ENCODE measurements at regions not wholly inside any gene's neighbourhood (a gene's known extent, or its start where the extent isn't known, plus 50 kb on each side); places are given as distances from the start of the nearest gene placed in this dataset.

DNA sequence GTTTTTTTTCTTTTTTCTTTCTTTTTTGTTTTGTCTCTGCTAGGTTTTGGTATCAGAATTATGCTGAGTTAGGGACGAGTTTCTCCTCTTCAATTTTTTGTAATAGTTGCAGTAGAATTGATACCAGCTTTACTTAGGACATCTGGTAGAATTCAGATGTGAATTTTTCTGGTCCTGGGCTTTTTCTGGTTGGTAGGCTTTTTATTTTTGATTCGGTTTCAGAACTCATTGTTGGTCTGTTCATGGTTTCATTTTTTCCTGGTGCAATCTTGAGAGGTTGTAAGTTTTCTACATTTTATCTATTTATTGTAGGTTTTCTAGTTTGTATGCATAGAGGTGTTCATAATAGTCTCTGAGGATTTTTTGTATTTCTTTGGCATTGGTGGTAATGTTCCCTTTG lies 498.1 kb upstream of the CPEB2 start:
- no peak for DNase-seq

- DNase-seq, result no peak
Measured at GRCh38 chr4:14513471-14513870, 488.8 kb upstream of the CPEB2 start.

GRCh38 chr4:14515556-14515955 lies 486.7 kb upstream of the CPEB2 start:
- DNase-seq, result no peak

- DNase-seq, result no peak
Measured at GRCh38 chr4:14518136-14518535, 484.1 kb upstream of the CPEB2 start.

- DNase-seq, result no peak
Measured at GRCh38 chr4:14520171-14520570, 482.1 kb upstream of the CPEB2 start.

DNA sequence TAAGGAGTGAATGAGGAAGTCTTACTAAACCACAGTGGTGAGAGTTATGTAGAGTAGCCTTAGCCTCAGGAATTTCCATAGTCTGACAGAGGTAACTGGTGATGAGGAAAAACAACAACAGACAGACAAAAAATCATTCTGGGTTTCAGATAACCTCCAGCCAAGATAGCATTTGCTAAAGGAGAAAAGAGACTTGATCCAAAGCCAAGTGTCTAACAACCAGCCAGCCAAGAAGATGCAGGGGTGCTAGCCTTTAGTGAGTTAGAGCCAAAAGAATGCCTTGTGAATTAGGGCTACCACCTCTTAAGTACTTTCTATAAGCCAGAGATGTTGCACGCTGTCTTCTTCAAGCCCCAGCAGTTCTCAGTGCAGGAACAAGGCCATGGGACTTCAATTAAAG lies 478.0 kb upstream of the CPEB2 start:
- DNase-seq, result no peak

DNA sequence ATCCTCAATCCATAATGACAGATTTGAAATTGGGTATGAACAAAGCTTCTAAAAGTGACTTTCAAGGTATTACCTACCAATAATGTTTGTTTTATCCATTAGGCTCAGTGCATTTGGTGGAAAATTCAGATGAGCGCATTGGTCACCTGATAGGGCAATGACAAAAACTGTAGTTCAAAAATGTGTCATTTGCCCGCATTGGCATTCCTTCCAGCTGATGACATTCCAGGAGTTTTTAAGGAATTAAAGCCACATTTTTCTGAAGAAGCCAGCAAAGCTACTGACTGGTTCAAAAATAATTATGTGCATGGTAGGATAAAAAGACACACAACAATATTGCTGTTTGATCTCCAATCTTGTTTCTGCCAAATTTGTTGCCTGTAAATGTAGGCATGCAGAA lies 473.4 kb upstream of the CPEB2 start:
- no peak for DNase-seq

DNA sequence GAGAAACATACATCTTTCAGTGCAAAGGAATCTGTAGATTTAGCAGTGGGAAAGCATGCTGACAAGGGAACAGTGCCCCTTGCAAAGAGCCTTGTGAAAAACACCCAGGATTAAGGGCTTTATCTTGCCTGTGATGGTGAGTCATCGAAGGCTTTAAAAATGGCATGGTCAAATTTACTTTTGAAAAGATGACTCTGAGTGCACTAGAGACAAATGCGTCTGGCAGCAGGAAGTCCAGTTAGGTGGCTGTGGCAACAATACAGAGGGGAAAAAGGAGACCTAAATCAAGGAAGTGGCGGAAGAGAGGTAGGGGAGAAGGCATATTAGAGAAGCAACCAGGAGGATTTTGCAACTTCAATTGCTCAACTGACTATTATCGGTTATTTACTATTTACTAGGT lies 472.6 kb upstream of the CPEB2 start:
- DNase-seq, result peak; percentile 47

GRCh38 chr4:14532436-14532835 lies 469.8 kb upstream of the CPEB2 start:
- DNase-seq, result no peak

- no peak for DNase-seq
Measured at GRCh38 chr4:14539246-14539645, 463.0 kb upstream of the CPEB2 start.

DNA sequence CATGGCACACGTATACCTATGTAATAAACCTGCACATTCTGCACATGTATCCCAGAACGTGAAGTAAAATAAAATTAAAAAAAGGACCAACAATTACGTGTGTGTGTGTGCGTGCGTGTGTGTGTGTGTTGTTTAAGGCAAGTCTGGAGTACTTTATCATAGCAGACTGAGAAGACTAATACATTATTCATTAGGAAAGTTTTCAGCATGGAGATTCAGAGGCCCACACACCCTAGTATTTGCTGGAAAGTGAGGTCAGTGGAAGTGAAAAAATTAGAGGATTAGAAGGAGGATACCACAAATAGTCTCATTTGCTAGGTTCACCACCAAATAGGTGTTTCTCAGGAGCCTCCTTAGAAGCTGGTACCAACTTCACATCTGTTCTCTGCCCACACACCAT lies 457.1 kb upstream of the CPEB2 start:
- DNase-seq, result no peak

- no peak for DNase-seq
Measured at GRCh38 chr4:14545807-14546206, 456.5 kb upstream of the CPEB2 start.

GRCh38 chr4:14552119-14552518 lies 450.2 kb upstream of the CPEB2 start:
- DNase-seq, result no peak

DNA sequence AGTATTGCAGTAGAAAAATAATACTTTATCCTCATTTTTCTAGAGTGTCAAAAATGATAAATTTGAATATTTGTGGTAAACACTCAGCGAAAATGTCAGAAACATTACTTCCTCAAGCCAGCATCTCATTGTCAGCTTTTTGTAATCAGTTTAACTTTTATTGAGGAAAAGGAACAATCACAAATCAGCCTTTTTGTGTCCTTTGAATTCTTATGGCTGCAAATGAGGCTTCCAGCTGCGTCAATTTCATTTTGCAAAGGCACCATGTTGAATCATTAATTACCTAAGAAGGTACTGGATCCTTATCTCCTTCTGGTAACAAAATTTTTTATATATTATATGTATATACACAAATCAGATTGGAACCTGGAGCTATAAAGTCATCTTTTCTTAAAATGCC lies 442.6 kb upstream of the CPEB2 start:
- no peak for DNase-seq

DNA sequence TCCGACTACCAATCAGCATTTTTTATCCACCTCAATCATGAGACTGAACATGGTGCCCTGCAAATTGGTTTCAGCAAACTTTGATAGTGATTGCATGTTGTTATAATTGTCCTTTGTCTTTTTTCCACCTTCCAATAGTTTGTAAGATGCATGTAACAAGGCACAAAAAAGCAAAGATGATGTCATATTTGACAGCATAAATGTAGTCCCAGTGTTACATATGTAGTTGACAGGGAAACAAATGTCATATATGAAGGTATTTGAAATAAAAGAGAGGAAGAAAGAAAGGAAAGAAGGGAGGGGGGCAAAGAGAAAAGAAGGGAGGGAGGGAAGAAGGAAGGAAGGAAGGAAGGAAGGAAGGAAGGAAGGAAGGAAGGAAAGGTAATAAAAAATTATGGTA lies 441.7 kb upstream of the CPEB2 start:
- DNase-seq, result no peak

GRCh38 chr4:14562901-14563300 lies 439.4 kb upstream of the CPEB2 start:
- no peak for DNase-seq

- DNase-seq, result no peak
Measured at GRCh38 chr4:14564281-14564680, 438.0 kb upstream of the CPEB2 start.

DNA sequence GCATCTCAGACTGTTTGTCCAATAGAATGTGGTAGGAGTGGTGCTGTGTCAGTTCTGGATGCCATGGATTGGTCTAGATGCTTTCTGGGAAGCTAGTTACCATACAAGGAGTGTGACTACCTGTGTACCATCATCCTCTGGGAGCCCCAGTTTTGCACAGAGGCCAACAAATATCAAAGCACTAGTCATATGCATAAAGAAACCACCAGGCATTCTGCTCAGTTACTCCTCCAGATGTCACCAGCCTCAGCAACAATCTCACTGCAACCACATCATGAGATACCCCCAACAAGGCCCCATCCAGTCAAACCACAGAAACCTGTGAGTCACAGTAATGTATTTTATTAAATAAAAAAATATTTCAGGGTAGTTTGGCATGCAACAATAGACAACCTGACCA lies 435.8 kb upstream of the CPEB2 start:
- DNase-seq, result no peak

DNA sequence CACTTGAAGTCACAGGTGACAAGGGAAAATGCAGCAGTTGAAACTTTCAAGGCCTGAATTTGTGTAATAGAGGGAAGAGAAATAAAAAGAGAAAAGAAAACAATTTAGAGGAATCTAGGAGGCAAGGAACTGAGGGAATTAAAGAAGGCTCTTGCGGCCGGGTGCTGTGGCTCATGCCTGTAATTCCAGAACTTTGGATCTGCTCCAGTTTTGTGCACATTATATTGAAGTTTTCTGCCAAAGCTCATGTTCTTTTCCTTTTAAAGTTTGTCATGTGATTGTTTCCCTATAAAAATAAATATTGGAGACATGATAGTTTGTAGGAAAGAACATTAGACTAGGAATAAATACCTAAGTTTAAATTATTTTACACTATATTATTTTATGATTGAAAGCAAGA lies 433.9 kb upstream of the CPEB2 start:
- no peak for DNase-seq

GRCh38 chr4:14575289-14575688 lies 427.0 kb upstream of the CPEB2 start:
- DNase-seq, result no peak

- DNase-seq, result no peak
Measured at GRCh38 chr4:14575919-14576318, 426.4 kb upstream of the CPEB2 start.

DNA sequence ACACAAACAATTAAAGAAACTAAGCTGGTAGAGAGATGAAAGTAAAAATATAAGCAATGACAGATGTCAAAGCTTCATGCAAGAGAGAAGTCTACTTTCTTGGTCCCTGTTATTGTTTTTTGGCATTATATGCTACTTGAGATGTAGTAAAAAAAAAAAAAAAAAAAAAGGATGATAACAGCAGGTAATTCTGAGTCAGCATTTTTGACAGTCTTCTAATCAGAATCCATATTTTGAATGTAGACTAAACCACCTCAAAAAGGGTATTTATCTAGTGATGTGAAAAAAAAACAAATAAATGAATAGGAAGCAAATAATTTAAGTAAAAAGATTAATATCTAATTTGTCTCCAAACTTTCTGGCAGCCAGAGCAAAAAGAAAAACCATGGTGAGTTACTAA lies 422.2 kb upstream of the CPEB2 start:
- DNase-seq, result no peak

DNA sequence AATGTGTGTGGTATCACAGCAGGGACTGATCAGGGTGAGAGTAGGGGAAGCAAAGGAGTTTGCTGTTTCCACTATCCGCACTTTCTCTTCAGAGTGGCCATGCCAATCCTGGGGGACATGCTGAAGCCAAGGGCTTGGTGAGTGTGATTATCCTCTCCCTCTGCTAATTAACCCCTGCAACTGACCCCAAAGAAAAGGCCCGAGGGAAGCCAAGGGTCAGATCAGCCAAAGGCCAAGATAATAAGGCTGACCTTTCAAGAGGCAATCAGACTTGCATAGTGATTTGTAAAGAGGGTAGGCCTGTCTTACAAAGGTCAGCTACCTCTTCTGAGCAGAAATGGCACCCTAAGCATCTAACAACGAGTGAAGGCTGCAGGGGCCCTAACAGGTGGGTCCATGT lies 420.5 kb upstream of the CPEB2 start:
- no peak for DNase-seq

GRCh38 chr4:14582677-14583076 lies 419.6 kb upstream of the CPEB2 start:
- DNase-seq, result no peak

DNA sequence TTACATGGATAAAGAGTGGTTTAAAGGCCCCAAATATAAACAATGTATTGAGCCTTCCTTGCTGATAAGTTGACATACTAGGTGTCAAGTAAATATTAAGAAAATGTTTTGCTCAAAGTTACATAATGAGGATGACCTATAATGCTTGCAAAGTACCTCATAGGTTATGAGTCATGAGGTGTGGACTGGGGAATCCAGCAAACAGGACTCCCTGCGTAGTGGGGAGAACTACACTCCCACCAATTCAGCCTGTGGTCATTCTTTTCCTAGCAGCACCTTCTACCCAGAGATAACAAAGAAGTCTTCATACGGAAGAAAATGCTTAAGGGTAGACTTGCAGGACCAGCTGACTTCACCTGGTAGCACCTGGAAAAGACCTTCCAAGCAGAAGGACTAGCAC lies 418.9 kb upstream of the CPEB2 start:
- no peak for DNase-seq

GRCh38 chr4:14583752-14584151 lies 418.5 kb upstream of the CPEB2 start:
- no peak for DNase-seq

All from OCI-M1 (cell line).